Mononuclear cell (primary cell): ENCODE measurements at regions not wholly inside any gene's neighbourhood (a gene's known extent, or its start where the extent isn't known, plus 50 kb on each side); places are given as distances from the start of the nearest gene placed in this dataset.

Experiments used
- H3K27me3 ChIP-seq: 2 replicates; pipeline ENCODE4 v1.6.0; 2011; ENCODE audit warnings: low read length, control low read depth; ENCODE audit not compliant: insufficient read depth
- H3K4me1 ChIP-seq: 2 replicates; pipeline ENCODE4 v1.5.1; 2011; ENCODE audit warnings: mild to moderate bottlenecking, low read length, control low read depth; ENCODE audit not compliant: insufficient read depth
- H3K4me3 ChIP-seq: 2 replicates; pipeline ENCODE4 v1.5.1; 2011; ENCODE audit warnings: mild to moderate bottlenecking, low read length, moderate library complexity
- H3K9me3 ChIP-seq: 2 replicates; pipeline ENCODE4 v1.5.1; 2011; ENCODE audit warnings: low read depth, mild to moderate bottlenecking, control low read depth, low read length

DNA sequence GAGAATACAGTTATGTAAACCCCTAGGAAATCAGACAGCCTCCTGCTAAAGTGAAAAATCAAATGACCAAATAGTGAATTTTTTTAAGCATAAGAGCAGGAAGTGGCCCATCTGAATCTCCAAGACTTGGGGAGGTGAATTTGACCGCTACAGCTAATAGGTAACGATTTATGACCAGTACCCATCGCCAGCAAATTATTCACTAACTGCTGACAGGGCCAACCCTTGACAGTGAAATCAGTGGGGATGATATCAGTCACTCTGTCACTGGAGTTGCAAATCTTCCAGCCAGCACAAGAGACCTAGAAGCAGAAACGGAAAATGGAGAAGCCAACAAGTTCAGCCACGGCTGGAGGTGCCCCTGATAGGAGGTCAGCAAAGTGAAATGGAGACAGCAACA lies 164.3 kb upstream of the PIK3C3 start:
- H3K27me3 ChIP-seq, result no peaks in the 10 kb centered on the region
- H3K4me1 ChIP-seq, result no peaks in the 10 kb centered on the region
- no peaks in the 10 kb centered on the region for H3K9me3 ChIP-seq
- no peak overlapping the region for H3K4me3 ChIP-seq

DNA sequence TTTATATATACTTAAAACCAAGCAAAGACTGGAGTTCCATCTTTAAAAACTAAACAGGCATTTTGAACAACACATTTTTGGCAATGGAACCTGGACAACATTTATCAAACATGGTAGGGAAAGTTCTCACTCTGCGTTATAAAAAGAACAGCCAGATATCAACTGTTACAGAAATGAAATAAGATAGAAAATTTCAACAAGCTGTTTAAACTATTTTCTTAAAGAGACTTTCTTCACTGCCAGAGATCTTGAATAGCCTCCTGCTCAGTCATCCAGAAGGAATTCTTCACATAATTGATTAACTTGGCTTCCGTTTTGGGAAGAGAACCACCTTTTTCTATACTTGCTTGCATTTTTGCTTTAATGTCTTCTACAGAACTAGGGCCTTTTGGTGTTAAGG lies 166.0 kb upstream of the PIK3C3 start:
- Histone ChIP-seq H3K9me3 (no peaks in the 10 kb centered on the region), H3K4me1 (no peaks in the 10 kb centered on the region), H3K4me3 (no peak overlapping the region), H3K27me3 (no peaks in the 10 kb centered on the region)

DNA sequence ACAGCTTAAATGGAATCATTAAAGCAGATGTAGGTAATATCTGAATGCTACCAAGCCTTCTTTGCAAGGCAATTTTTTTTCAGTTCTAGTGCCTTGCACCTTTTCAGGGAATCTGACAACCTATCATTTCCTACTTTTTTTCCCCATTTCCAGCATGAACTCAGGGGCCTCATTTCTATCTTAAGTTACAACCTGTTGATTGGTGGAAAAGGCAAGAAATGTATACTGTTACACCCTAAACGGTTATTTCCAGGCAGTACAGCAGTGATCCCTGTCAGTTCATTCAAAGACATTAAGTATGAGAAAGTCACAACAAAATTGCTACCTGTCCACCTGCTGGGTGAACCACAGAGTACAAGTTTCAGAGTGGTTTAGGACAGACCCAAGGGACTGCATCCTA lies 171.2 kb upstream of the PIK3C3 start:
- Histone ChIP-seq H3K27me3 (no peaks in the 10 kb centered on the region), H3K9me3 (no peaks in the 10 kb centered on the region), H3K4me1 (no peaks in the 10 kb centered on the region), H3K4me3 (no peak overlapping the region)

DNA sequence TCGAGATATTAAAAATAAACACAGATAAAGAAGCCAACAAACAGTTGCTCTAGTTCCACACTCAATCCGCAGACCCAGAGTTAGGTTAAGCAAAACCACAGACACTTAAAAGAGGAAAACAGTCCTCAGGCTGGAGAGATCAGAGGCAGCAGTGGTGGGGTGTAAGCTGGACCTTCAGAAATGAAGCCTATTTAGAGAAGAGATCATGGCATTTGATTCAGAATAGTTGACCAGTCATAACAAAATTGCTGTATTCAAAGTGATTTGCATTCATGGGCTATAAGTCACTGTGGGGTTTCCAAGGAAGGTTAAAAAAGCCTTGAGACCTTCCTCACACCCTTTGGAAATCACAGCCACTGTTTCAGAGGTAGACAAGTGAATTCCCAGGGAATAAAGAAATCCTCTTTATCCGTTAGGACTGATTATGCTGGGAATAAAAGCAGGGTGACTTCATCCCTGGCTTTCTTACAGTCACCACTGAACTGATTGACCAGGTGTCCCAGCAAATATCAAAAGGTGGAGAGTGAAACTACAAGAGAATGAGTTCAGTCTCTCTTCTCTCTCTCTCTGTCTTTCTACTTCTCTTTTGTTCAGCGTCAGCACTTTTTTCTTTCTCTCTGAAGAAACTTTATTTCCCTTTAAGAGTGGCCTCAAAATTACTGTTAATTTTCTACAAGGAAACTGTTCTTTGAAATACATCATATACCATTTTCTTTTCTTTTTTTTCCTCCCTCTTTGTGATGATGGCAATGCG lies 171.8 kb upstream of the PIK3C3 start:
- Histone ChIP-seq H3K4me3 (no peak overlapping the region), H3K4me1 (no peaks in the 10 kb centered on the region), H3K27me3 (no peaks in the 10 kb centered on the region), H3K9me3 (no peaks in the 10 kb centered on the region)

DNA sequence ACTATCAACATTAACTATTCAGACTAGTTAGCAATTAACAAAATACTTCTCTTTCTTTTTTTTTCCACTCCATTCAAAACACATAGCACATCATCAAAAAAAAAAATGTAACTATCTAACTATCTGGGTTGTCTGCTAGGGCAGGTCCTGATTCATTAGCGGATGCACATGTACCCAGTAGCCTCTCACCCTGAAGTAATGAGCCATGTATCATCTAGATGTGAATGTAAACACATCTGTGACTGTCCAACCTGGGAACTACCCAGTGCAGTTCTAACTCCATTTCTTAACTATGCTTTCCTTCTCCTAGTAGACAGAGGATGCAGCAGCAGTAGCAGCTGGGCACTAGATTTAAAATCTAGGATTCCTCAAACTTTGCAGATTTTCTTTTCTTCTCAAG lies 183.1 kb upstream of the PIK3C3 start:
- Histone ChIP-seq H3K4me1 (no peaks in the 10 kb centered on the region), H3K27me3 (no peaks in the 10 kb centered on the region), H3K9me3 (no peaks in the 10 kb centered on the region), H3K4me3 (no peak overlapping the region)

DNA sequence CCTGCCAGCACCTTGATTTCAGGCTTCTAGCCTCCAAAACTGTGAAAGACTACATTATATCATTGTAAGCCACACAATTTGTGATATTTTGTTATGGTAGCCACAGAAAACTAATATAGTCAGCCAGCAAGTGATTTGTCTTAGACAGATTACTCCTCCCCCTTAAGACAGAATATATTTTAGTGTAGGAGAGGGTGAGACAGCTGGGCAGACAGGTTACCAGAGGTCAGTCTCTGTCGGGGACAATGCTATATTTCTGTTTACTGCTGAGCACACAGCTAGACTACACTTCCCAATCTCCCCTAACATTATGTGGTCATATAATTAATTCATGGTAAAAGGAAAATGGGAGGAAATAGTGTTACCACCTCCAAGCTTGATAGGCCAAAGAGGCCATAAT lies 185.8 kb upstream of the PIK3C3 start:
- H3K4me1 ChIP-seq, result no peaks in the 10 kb centered on the region

DNA sequence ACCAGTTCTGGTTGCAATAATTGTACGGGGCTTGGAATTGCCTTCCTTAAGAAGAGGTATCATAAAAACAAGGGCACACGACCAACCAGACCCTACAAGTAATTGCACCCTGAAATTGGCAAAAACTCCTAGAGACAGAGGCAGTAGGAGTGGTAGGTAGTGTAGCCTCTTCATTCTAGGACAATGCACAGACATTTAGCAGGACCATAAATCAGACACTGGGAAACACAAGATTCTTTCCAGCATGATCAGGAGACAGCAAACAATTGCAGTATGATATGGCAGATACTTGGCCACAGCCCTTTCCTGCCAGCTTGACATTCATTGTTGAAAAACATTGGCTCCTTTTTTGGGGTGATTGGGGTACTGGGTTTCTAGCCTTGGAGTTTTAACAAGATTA lies 186.6 kb upstream of the PIK3C3 start:
- H3K27me3 ChIP-seq, result no peaks in the 10 kb centered on the region
- H3K4me1 ChIP-seq, result no peaks in the 10 kb centered on the region
- H3K4me3 ChIP-seq, result no peak overlapping the region
- H3K9me3 ChIP-seq, result no peaks in the 10 kb centered on the region

More for the DNA sequence above, 185.8 kb upstream of the PIK3C3 start:
- no peak overlapping the region for H3K4me3 ChIP-seq
- H3K9me3 ChIP-seq, result no peaks in the 10 kb centered on the region
- no peaks in the 10 kb centered on the region for H3K27me3 ChIP-seq

DNA sequence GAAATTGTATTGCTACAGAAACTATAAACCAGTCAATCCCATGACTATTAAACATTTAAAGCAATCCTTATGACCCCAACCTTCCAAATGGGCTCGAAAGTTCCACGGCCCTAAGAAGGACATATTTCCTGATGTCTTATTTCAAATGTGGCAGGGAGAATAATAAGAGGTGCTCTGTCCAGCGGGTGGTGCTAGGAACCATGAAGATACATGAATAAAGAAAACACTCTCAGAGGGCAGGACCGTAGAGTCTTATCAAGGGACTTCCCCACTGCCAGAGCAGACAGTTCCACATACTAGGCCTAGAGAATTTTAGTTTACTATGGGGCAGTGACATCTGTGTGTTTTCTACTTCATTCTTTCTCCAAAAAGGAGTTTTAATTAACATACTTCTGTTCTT lies 187.1 kb upstream of the PIK3C3 start:
- Histone ChIP-seq H3K9me3 (no peaks in the 10 kb centered on the region), H3K27me3 (no peaks in the 10 kb centered on the region), H3K4me1 (no peaks in the 10 kb centered on the region), H3K4me3 (no peak overlapping the region)

DNA sequence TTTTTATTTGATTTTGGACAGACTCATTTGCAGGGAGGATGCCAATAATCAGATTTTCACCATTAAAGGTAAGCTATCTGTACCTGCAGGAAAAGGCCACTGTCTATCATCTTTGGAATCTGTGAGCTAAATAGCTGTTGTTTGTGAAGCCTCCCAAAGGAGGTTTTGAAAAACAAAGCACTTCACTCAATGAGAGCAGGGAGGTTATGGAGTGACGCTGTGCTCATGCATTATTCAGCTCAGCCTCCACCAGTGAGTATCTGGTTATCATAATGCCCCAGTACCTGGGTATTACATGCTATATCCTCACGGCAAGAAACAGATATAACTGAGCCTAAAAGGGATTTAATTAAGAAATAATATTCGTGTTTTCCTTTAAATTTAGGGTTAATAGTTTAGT lies 189.6 kb upstream of the PIK3C3 start:
- no peak overlapping the region for H3K4me3 ChIP-seq
- no peaks in the 10 kb centered on the region for H3K9me3 ChIP-seq
- no peaks in the 10 kb centered on the region for H3K27me3 ChIP-seq
- H3K4me1 ChIP-seq, result no peaks in the 10 kb centered on the region

DNA sequence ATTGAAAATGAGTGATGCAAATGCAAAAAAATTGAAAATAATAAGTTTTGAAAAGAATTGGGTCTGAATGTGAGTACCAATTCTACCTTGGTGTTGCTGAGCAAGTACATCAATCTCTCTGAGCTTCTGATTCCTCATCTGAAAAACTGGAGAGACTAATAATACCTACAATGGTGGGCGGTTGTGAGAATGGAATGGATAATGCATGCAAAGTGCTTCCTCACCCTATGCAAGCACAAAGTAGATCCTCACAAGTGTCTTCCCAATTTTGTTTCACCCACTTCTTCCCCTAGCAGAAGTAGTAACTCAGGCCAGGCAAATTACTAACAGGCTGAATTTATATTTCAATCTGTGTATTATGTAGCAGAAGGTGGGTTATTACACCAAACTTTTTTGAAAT lies 191.7 kb upstream of the PIK3C3 start:
- H3K27me3 ChIP-seq, result no peaks in the 10 kb centered on the region

DNA sequence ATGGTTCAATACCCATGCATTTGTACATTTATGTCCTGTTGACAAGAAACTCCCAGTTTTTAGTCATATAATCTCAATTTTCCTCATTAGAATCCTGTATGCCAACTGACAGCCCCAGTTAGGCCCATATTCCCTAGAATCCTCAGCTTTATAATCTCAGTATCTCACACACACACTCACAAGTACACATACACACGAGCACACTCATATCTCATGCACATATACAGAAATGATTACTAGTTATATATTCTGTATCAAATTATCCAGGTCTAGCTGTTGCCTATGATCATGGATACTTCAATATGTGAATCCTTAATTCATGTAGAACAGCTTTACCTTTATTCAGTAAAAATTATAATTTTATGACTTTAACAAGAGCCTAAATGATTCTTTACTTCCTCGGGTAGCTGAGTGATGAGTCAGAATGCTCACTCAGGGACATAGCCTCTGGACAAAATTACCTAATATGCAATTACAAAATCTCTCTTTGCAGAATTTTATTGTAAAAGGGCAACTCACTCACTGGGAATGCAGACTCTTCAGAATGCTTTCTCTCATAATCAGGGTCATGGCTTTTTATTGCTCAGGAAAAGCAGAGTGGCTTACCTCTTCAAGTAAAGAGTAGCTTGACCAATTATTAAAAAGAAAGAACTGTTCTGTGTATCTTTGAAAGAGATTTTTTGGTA lies 193.6 kb upstream of the PIK3C3 start:
- no peaks in the 10 kb centered on the region for H3K9me3 ChIP-seq
- H3K4me1 ChIP-seq, result no peaks in the 10 kb centered on the region
- H3K4me3 ChIP-seq, result no peak overlapping the region
- no peaks in the 10 kb centered on the region for H3K27me3 ChIP-seq

More for the DNA sequence above, 191.7 kb upstream of the PIK3C3 start:
- H3K9me3 ChIP-seq, result no peaks in the 10 kb centered on the region
- no peaks in the 10 kb centered on the region for H3K4me1 ChIP-seq
- no peak overlapping the region for H3K4me3 ChIP-seq

DNA sequence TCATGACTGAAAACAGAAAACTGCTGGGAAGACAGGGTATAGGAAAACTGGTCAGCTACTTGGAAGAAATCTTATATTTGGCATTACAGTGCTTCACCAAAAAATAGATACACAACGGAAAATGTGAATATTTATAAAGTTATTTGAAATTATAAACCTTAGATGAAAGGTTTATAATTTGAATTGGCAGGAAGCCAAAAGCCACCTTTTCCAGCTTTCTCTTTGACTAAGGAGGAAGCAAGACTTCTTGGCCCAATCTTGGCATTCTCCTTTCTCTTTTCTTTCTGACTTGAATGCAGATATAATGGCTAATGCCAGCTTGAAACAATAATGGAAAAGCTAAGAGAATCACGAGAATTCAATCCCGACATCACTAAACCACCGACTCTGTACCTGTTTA lies 196.5 kb upstream of the PIK3C3 start:
- Histone ChIP-seq H3K4me1 (no peaks in the 10 kb centered on the region), H3K27me3 (no peaks in the 10 kb centered on the region), H3K9me3 (no peaks in the 10 kb centered on the region), H3K4me3 (no peak overlapping the region)

DNA sequence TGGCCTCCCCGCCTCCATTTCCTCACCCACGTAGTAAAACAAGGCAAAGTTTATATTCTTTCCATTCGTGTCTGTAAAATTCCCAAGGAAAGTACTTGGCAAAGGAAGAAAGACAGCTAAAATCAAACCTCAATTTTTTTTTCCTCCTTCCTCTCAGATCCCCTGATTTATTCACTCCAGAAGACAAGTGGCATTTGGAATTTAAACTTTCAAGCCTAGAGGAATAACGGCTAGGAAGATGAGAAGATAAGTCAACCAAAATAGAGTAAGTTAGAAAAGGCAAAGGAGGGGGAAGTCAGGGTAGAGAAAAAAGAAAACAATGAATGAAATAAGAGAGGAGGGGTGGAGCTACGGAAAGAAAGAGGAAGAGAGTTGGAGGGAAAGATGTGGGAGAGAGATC lies 198.9 kb upstream of the PIK3C3 start:
- Histone ChIP-seq H3K4me3 (no peak overlapping the region), H3K9me3 (no peaks in the 10 kb centered on the region), H3K4me1 (no peaks in the 10 kb centered on the region), H3K27me3 (no peaks in the 10 kb centered on the region)

DNA sequence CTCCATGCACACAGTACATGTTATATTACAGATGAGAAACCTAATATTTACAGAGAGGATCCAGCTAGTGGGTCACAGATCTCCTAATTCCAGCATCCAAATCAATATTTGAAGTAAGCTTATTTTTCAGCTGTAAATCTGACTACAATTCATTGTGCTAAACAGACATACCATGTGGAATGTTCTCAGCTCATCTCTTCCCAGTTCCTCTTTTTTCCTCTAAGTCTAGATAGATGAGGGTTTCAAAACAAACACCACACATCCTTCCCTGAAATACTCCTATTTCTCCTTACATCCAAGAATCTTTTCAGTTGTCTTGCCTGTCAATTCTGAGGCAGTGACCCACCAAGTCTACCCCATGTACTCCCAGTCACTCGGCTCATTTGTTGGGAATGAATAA lies 200.7 kb upstream of the PIK3C3 start:
- Histone ChIP-seq H3K4me1 (no peaks in the 10 kb centered on the region), H3K9me3 (no peaks in the 10 kb centered on the region), H3K4me3 (no peak overlapping the region), H3K27me3 (no peaks in the 10 kb centered on the region)

DNA sequence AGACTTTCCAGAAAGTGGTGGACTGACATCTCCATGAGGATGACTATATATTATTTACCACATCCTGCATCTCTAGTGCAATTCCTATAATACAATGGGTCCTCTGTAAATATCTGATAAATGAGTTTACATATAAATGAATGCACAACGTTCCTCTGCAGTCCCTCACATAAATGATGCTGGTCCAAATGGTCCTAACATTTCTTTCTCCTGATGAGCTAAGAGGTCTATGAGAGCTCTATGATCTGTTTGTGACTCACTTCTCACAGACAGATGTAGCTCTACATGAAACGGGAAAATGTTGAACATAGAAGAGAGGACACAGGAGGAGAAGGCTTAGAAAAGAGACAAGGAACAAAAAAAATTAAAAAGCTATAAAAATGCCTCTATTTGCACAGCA lies 201.2 kb upstream of the PIK3C3 start:
- H3K27me3 ChIP-seq, result no peaks in the 10 kb centered on the region
- no peaks in the 10 kb centered on the region for H3K9me3 ChIP-seq
- H3K4me1 ChIP-seq, result no peaks in the 10 kb centered on the region
- no peak overlapping the region for H3K4me3 ChIP-seq

DNA sequence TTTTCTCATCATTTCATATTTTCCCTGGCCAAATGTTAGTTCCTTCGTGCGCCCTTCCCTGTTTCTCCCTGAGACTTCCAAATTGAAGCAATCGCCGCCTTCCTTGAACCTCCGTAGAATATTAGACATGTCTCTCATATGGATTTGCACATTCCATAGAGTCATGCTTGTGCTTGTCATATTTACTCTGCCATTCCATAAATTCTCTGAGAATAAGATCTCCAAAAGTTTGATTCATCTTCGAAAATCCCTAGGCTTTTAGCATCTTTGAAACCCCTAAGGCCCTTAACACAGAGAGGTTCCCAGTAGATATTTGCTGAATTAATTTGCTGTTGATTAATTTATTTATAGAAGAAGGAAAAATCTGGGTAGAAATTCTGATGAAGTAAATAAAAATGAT lies 202.2 kb upstream of the PIK3C3 start:
- no peaks in the 10 kb centered on the region for H3K4me1 ChIP-seq
- H3K4me3 ChIP-seq, result no peak overlapping the region
- no peaks in the 10 kb centered on the region for H3K27me3 ChIP-seq
- no peaks in the 10 kb centered on the region for H3K9me3 ChIP-seq
